HT-29 (cell line): ENCODE measurements at regions not wholly inside any gene's neighbourhood (a gene's known extent, or its start where the extent isn't known, plus 50 kb on each side); places are given as distances from the start of the nearest gene placed in this dataset.

ENCODE experiments used
- DNase-seq: peaks from one replicate; pipeline ENCODE4 v3.0.0-alpha.2; 2015; ENCODE audit warnings: low spot score

- DNase-seq = no peak
These were observed 101.8 kb downstream of the CAND1 start for GRCh38 chr12:67370979-67371378.

- DNase-seq = no peak
These were observed 107.9 kb downstream of the CAND1 start for GRCh38 chr12:67377021-67377420.

- DNase-seq = no peak
These were observed 108.4 kb downstream of the CAND1 start for GRCh38 chr12:67377541-67377940.

GRCh38 chr12:67382241-67382871, 113.2 kb downstream of the CAND1 start:
- no peak for DNase-seq

- DNase-seq = no peak
These were observed 117.9 kb downstream of the CAND1 start for GRCh38 chr12:67386869-67387565.

- DNase-seq = no peak
These were observed 119.4 kb downstream of the CAND1 start for GRCh38 chr12:67388331-67389138.

GRCh38 chr12:67390273-67390672, 121.1 kb downstream of the CAND1 start:
- no peak for DNase-seq

GRCh38 chr12:67391034-67391433, 121.9 kb downstream of the CAND1 start:
- DNase-seq = no peak

GRCh38 chr12:67391656-67392055, 122.5 kb downstream of the CAND1 start:
- no peak for DNase-seq

- DNase-seq = no peak
These were observed 125.4 kb downstream of the CAND1 start for GRCh38 chr12:67394550-67394949.

- DNase-seq = no peak
These were observed 131.6 kb downstream of the CAND1 start for GRCh38 chr12:67400742-67401141.

- DNase-seq = no peak
These were observed 141.1 kb downstream of the CAND1 start for GRCh38 chr12:67410246-67410645.

- DNase-seq = no peak
These were observed 141.5 kb downstream of the CAND1 start for GRCh38 chr12:67410667-67411067.

GRCh38 chr12:67411562-67411961, 142.4 kb downstream of the CAND1 start:
- no peak for DNase-seq

- no peak for DNase-seq
These were observed 144.4 kb downstream of the CAND1 start for GRCh38 chr12:67413577-67413976.

- no peak for DNase-seq
These were observed 145.0 kb downstream of the CAND1 start for GRCh38 chr12:67414011-67414715.

- DNase-seq = peak; percentile 63
These were observed 146.3 kb downstream of the CAND1 start for GRCh38 chr12:67415473-67415872.

- no peak for DNase-seq
These were observed 150.7 kb downstream of the CAND1 start for GRCh38 chr12:67419810-67420209.

- DNase-seq = no peak
These were observed 151.3 kb downstream of the CAND1 start for GRCh38 chr12:67420506-67420905.

- no peak for DNase-seq
These were observed 152.9 kb downstream of the CAND1 start for GRCh38 chr12:67422081-67422480.

- DNase-seq = no peak
These were observed 155.6 kb downstream of the CAND1 start for GRCh38 chr12:67424784-67425183.

GRCh38 chr12:67425394-67425793, 156.2 kb downstream of the CAND1 start:
- no peak for DNase-seq
